Stimulated activated CD8-positive, alpha-beta memory T cell treated with anti-CD3 and anti-CD28 coated beads, Interleukin-4, amount 100 ng/mL, for 48 hours (primary cell): ENCODE measurements at regions not wholly inside any gene's neighbourhood (a gene's known extent, or its start where the extent isn't known, plus 50 kb on each side); places are given as distances from the start of the nearest gene placed in this dataset.

Experiments
- DNase-seq: peaks from one replicate; pipeline ENCODE4 v3.0.0-alpha.2; 2020

GRCh38 chr20:22403632-22404361 lies 180.6 kb downstream of the FOXA2 start:
- DNase-seq: no peak

- DNase-seq: no peak
Observed at GRCh38 chr20:22403022-22403631, 181.2 kb downstream of the FOXA2 start.

- DNase-seq: no peak
Observed at GRCh38 chr20:22402550-22402949, 181.8 kb downstream of the FOXA2 start.

- no peak for DNase-seq
Observed at GRCh38 chr20:22400440-22400839, 183.9 kb downstream of the FOXA2 start.

- no peak for DNase-seq
Observed at GRCh38 chr20:22394583-22394982, 189.8 kb downstream of the FOXA2 start.

- no peak for DNase-seq
Observed at GRCh38 chr20:22390543-22390903, 193.8 kb downstream of the FOXA2 start.

GRCh38 chr20:22389836-22390542 lies 194.4 kb downstream of the FOXA2 start:
- DNase-seq: no peak

- no peak for DNase-seq
Observed at GRCh38 chr20:22387452-22387851, 196.9 kb downstream of the FOXA2 start.

- no peak for DNase-seq
Observed at GRCh38 chr20:22386306-22386623, 198.1 kb downstream of the FOXA2 start.

- DNase-seq: no peak
Observed at GRCh38 chr20:22385602-22386305, 198.6 kb downstream of the FOXA2 start.

- no peak for DNase-seq
Observed at GRCh38 chr20:22384978-22385377, 199.4 kb downstream of the FOXA2 start.

GRCh38 chr20:22383156-22383555 lies 201.2 kb downstream of the FOXA2 start:
- no peak for DNase-seq

GRCh38 chr20:22382742-22383141 lies 201.6 kb downstream of the FOXA2 start:
- DNase-seq: no peak

- DNase-seq: no peak
Observed at GRCh38 chr20:22381812-22382416, 202.5 kb downstream of the FOXA2 start.

- no peak for DNase-seq
Observed at GRCh38 chr20:22379472-22379871, 204.9 kb downstream of the FOXA2 start.

- no peak for DNase-seq
Observed at GRCh38 chr20:22374678-22375590, 209.4 kb downstream of the FOXA2 start.

- DNase-seq: no peak
Observed at GRCh38 chr20:22374066-22374465, 210.3 kb downstream of the FOXA2 start.

- DNase-seq: no peak
Observed at GRCh38 chr20:22373164-22373895, 211.0 kb downstream of the FOXA2 start.

GRCh38 chr20:22371843-22372242 lies 212.5 kb downstream of the FOXA2 start:
- DNase-seq: no peak

- no peak for DNase-seq
Observed at GRCh38 chr20:22370137-22370536, 214.2 kb downstream of the FOXA2 start.

GRCh38 chr20:22369100-22369499 lies 215.3 kb downstream of the FOXA2 start:
- DNase-seq: no peak
